ENCODE measurements at regions not wholly inside any gene's neighbourhood (a gene's known extent, or its start where the extent isn't known, plus 50 kb on each side); places are given as distances from the start of the nearest gene placed in this dataset.

DNA sequence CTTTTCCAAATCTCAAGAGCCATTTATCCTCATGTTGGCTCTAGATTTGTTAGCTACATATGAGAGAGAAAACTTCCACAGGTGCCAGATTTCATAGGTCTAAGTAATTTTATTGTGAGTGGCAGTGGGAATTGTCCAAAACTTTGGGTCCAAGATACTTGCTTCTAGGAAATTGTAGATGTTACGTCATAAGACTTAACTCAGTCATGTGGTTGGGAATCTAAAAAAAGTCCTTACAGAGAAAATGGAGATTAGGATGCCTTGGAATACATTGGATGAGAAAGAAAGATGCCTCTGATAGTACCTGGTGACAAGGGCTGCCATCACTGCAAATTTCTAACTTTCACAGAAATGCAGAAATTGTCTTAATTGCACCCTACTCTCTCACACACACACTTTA lies 506.5 kb downstream of the C4orf33 start:
- TF ChIP-seq Cebpa-rat (IDR thresholded peaks at IDR 0.05): no peak
- Histone ChIP-seq H3K27me3 (no peaks in the 10 kb centered on the region), H3K4me1 (peaks cover 0 to 13% (median 0%) of the 10 kb centered on the region in 10 experiments; a peak in 6 of 20 replicates), H3K4me3 (no peak overlapping the region), H3K36me3 (no peaks in the 10 kb centered on the region), H4K20me1 (no peaks in the 10 kb centered on the region), H3K9ac (no peak overlapping the region), H3K27ac (no peak overlapping the region), H3K4me2 (no peak overlapping the region), H3K9me3 (replicated peaks in 1 of 11) (no peaks in the 10 kb centered on the region; a peak in 1 of 22 replicates)

GRCh38 chr4:129603241-129603931 lies 507.4 kb downstream of the C4orf33 start:
- Histone ChIP-seq H3K4me1 (peaks cover 0 to 13% (median 0%) of the 10 kb centered on the region in 10 experiments; a peak in 6 of 20 replicates), H3K27ac (no peak overlapping the region), H3K9me3 (replicated peaks in 1 of 11) (no peaks in the 10 kb centered on the region; a peak in 1 of 22 replicates), H3K9ac (no peak overlapping the region), H4K20me1 (no peaks in the 10 kb centered on the region), H3K4me2 (no peak overlapping the region), H3K27me3 (no peaks in the 10 kb centered on the region), H3K36me3 (no peaks in the 10 kb centered on the region), H3K4me3 (no peak overlapping the region)
- TF ChIP-seq Cebpa-rat (IDR thresholded peaks at IDR 0.05): no peak

DNA sequence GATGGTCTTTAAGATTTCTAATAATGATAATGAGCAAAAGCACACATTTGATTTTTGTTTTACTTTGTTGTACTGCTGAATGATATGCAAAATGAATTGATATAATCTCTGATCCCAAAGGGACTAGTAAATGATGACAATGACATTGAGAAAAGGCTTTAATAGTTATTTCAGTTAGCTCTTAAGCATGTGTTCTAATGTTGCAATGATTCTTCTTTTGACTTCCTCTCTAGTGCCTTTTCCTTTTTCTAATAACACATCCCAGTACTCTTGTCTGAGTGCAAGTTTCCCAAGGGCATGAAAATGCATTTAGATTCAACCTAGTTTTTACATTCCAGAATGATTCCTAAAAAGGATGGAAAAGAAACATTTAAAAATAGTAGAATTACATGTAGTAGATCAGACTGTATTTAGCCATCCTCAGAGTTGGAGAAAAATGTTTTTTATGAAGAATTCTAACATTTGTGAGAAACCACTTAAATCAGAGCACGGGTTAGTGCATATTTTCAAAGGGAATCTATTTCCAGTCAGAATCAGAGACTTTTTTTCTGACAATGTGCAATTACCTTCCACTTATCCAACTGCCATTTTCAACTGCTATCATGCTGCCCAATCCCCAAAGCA lies 508.8 kb downstream of the C4orf33 start:
- Histone ChIP-seq H3K4me2 (no peak overlapping the region), H3K9ac (no peak overlapping the region), H4K20me1 (no peaks in the 10 kb centered on the region), H3K27ac (no peak overlapping the region), H3K4me1 (peaks cover 0 to 13% (median 0%) of the 10 kb centered on the region in 10 experiments; a peak in 6 of 20 replicates), H3K36me3 (no peaks in the 10 kb centered on the region), H3K4me3 (no peak overlapping the region), H3K27me3 (no peaks in the 10 kb centered on the region), H3K9me3 (replicated peaks in 1 of 11) (no peaks in the 10 kb centered on the region; a peak in 1 of 22 replicates)
- TF ChIP-seq Cebpa-rat (IDR thresholded peaks at IDR 0.05): no peak

- Histone ChIP-seq H3K4me1 (no peaks in the 10 kb centered on the region), H3K9ac (no peak overlapping the region), H3K36me3 (no peaks in the 10 kb centered on the region), H3K27ac (no peak overlapping the region), H3K4me3 (no peak overlapping the region), H3K27me3 (no peaks in the 10 kb centered on the region), H3K4me2 (no peak overlapping the region), H3K9me3 (replicated peaks in 1 of 11) (no peaks in the 10 kb centered on the region), H4K20me1 (no peaks in the 10 kb centered on the region)
- no peak for TF ChIP-seq Cebpa-rat (IDR thresholded peaks at IDR 0.05)
Measured at GRCh38 chr4:129614611-129615010, 518.7 kb downstream of the C4orf33 start.

- Histone ChIP-seq H3K4me1 (peaks cover 0 to 15% (median 8%) of the 10 kb centered on the region in 10 experiments; a peak in 13 of 20 replicates), H3K9me3 (replicated peaks in 1 of 11) (peaks cover 0 to 6% (median 0%) of the 10 kb centered on the region in 11 experiments; a peak in 1 of 22 replicates), H3K4me3 (no peak overlapping the region), H3K4me2 (peak overlapping the region in 1 of 11 experiments; percentile 22; a peak in 2 of 22 replicates), H3K27me3 (no peaks in the 10 kb centered on the region), H3K27ac (peak overlapping the region in 6 of 11 experiments; percentile 28 to 69 (median 39); a peak in 9 of 22 replicates), H3K36me3 (no peaks in the 10 kb centered on the region), H4K20me1 (no peaks in the 10 kb centered on the region), H3K9ac (no peak overlapping the region)
- no peak for TF ChIP-seq Cebpa-rat (IDR thresholded peaks at IDR 0.05)
Measured at GRCh38 chr4:129622566-129622965, 526.6 kb downstream of the C4orf33 start.

- H3K4me2 ChIP-seq: peak overlapping the region in 8 of 11 experiments; percentile 22 to 49 (median 30); a peak in 15 of 22 replicates
Measured at GRCh38 chr4:129623233-129623875, 527.4 kb downstream of the C4orf33 start.

GRCh38 chr4:129641179-129641578 lies 545.2 kb downstream of the C4orf33 start:
- H3K4me2 ChIP-seq: no peak overlapping the region
- no peaks in the 10 kb centered on the region for H3K27me3 ChIP-seq

More at GRCh38 chr4:129623233-129623875, 527.4 kb downstream of the C4orf33 start:
- H3K9me3 ChIP-seq (replicated peaks in 1 of 11): peaks cover 0 to 6% (median 0%) of the 10 kb centered on the region in 11 experiments; a peak in 1 of 22 replicates
- H3K9ac ChIP-seq: no peak overlapping the region
- H3K36me3 ChIP-seq: no peaks in the 10 kb centered on the region
- peak overlapping the region in 8 of 11 experiments; percentile 24 to 69 (median 54); a peak in 14 of 22 replicates for H3K27ac ChIP-seq
- H3K4me3 ChIP-seq: no peak overlapping the region
- H3K27me3 ChIP-seq: no peaks in the 10 kb centered on the region
- peaks cover 0 to 15% (median 8%) of the 10 kb centered on the region in 10 experiments; a peak in 13 of 20 replicates for H3K4me1 ChIP-seq
- TF ChIP-seq Cebpa-rat (IDR thresholded peaks at IDR 0.05): peak in 3 of 11 experiments; percentile 16 to 55 (median 44); a peak in 2 of 22 replicates
- no peaks in the 10 kb centered on the region for H4K20me1 ChIP-seq

GRCh38 chr4:129645461-129645860 lies 549.5 kb downstream of the C4orf33 start:
- H3K27me3 ChIP-seq: no peaks in the 10 kb centered on the region
- no peak overlapping the region for H3K27ac ChIP-seq
- no peaks in the 10 kb centered on the region for H3K9me3 ChIP-seq (replicated peaks in 1 of 11)
- H3K9ac ChIP-seq: no peak overlapping the region
- no peaks in the 10 kb centered on the region for H3K36me3 ChIP-seq
- no peaks in the 10 kb centered on the region for H3K4me1 ChIP-seq
- no peak for TF ChIP-seq Cebpa-rat (IDR thresholded peaks at IDR 0.05)
- no peak overlapping the region for H3K4me2 ChIP-seq
- no peak overlapping the region for H3K4me3 ChIP-seq
- H4K20me1 ChIP-seq: no peaks in the 10 kb centered on the region

More at GRCh38 chr4:129641179-129641578, 545.2 kb downstream of the C4orf33 start:
- H3K4me3 ChIP-seq: no peak overlapping the region
- H3K27ac ChIP-seq: no peak overlapping the region
- H3K9ac ChIP-seq: no peak overlapping the region
- H4K20me1 ChIP-seq: no peaks in the 10 kb centered on the region
- no peaks in the 10 kb centered on the region for H3K36me3 ChIP-seq
- TF ChIP-seq Cebpa-rat (IDR thresholded peaks at IDR 0.05): no peak
- H3K4me1 ChIP-seq: no peaks in the 10 kb centered on the region
- no peaks in the 10 kb centered on the region for H3K9me3 ChIP-seq (replicated peaks in 1 of 11)

GRCh38 chr4:129668092-129668491 lies 572.1 kb downstream of the C4orf33 start:
- no peak overlapping the region for H3K4me2 ChIP-seq
- no peak for TF ChIP-seq Cebpa-rat (IDR thresholded peaks at IDR 0.05)

More at GRCh38 chr4:129668092-129668491, 572.1 kb downstream of the C4orf33 start:
- H3K4me1 ChIP-seq: no peaks in the 10 kb centered on the region
- no peaks in the 10 kb centered on the region for H3K36me3 ChIP-seq
- H4K20me1 ChIP-seq: no peaks in the 10 kb centered on the region
- H3K27ac ChIP-seq: no peak overlapping the region
- no peak overlapping the region for H3K4me3 ChIP-seq
- no peaks in the 10 kb centered on the region for H3K27me3 ChIP-seq
- no peaks in the 10 kb centered on the region for H3K9me3 ChIP-seq (replicated peaks in 1 of 11)
- H3K9ac ChIP-seq: no peak overlapping the region

All from BLaER1 treated with 17β-estradiol and CSF1 and Interleukin-3, amounts not matched to agents 10 nM and 100 nM (cell line).